OCI-LY3 (cell line): ENCODE measurements at regions not wholly inside any gene's neighbourhood (a gene's known extent, or its start where the extent isn't known, plus 50 kb on each side); places are given as distances from the start of the nearest gene placed in this dataset.

Experiments used
- H2AFZ ChIP-seq: fragments of 200-600, 300-600 bp; shearing (Covaris generic); 2 replicates; pipeline ENCODE4 v1.6.0; 2014; ENCODE audit warnings: antibody characterized with exemption, low read depth, low read length
- H3K27ac ChIP-seq: fragments of 200-600, 300-600 bp; sonication (generic); 2 replicates; pipeline ENCODE4 v1.5.1; 2014; ENCODE audit warnings: mild to moderate bottlenecking, low read length, moderate library complexity, mixed read lengths
- H3K27me3 ChIP-seq: fragments of 200-600, 300-600 bp; sonication (generic); 2 replicates; pipeline ENCODE4 v1.6.1; 2014; ENCODE audit warnings: low read depth, low read length, mixed read lengths
- H3K36me3 ChIP-seq: fragments of 200-600, 300-600 bp; sonication (generic); replicated peaks from 2 replicates; pipeline ENCODE3; 2014; ENCODE audit warnings: low read depth, low read length, mixed read lengths
- H3K4me1 ChIP-seq: fragments of 300-600, 200-600 bp; sonication (generic); 2 replicates; pipeline ENCODE4 v1.6.1; 2014; ENCODE audit warnings: low read length, mixed read lengths
- H3K4me2 ChIP-seq: fragments of 200-600, 300-600 bp; sonication (generic); 2 replicates; pipeline ENCODE4 v1.6.1; 2014; ENCODE audit warnings: low read length, mixed read lengths
- H3K4me3 ChIP-seq: fragments of 300-600, 200-600 bp; sonication (generic); 2 replicates; pipeline ENCODE4 v1.5.1; 2014; ENCODE audit warnings: antibody characterized with exemption, mild to moderate bottlenecking, low read length, moderate library complexity
- H3K79me2 ChIP-seq: fragments of 300-600, 200-600 bp; shearing (Covaris generic); 2 replicates; pipeline ENCODE4 v1.6.1; 2014; ENCODE audit warnings: mild to moderate bottlenecking, low read length, mixed read lengths
- H3K9ac ChIP-seq: fragments of 300-600, 200-600 bp; shearing (Covaris generic); 2 replicates; pipeline ENCODE4 v1.6.0; 2014; ENCODE audit warnings: mild to moderate bottlenecking, low read length, moderate library complexity
- H3K9me3 ChIP-seq: fragments of 200-600, 300-600 bp; shearing (Covaris generic); 2 replicates; pipeline ENCODE4 v1.6.1; 2014; ENCODE audit warnings: low read length, mixed read lengths; ENCODE audit not compliant: insufficient read depth
- H4K20me1 ChIP-seq: fragments of 200-600, 300-600 bp; sonication (generic); 2 replicates; pipeline ENCODE4 v1.6.1; 2016; ENCODE audit warnings: low read length, mixed read lengths; ENCODE audit not compliant: insufficient read depth
- CTCF ChIP-seq: fragments of 200-600, 300-600 bp; sonication (generic); IDR thresholded peaks from 2 replicates; pipeline ENCODE4 v1.5.1; 2014; ENCODE audit warnings: antibody characterized with exemption, low read length, low read depth
- EZH2phosphoT487 ChIP-seq: fragments of 200-600 bp; shearing (Covaris generic); IDR thresholded peaks from 2 replicates; pipeline ENCODE4 v1.6.1; 2018; ENCODE audit warnings: antibody characterized with exemption, mixed run types, low read depth

- Histone ChIP-seq H3K36me3 (no peaks in the 10 kb centered on the region), H4K20me1 (no peaks in the 10 kb centered on the region)
- no peak for TF ChIP-seq EZH2phosphoT487
- no peak for TF ChIP-seq CTCF
Measured at GRCh38 chr1:18549906-18550305, 69.2 kb downstream of the KLHDC7A start.

DNA sequence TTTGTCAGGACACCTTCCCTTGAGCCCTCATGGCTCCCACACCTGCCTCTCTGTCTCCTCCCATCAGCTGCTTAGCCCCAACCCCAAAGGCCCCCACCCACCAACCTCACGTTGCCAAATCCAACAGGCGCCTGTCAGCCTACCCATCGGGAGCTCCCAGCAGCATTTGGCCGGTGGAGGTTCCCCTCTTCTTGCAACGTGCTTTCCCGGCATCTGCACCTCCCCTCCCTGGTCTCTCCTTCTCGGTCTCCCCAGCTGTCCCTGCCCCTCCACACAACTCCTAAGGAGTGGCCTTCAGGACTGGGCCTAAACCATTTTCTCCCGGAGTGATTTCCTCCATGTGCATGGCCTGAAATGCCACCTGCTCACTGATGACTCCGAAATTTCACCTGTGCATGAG lies 71.9 kb downstream of the KLHDC7A start:
- TF ChIP-seq CTCF (no peak), EZH2phosphoT487 (no peak)
- Histone ChIP-seq H2AFZ (no peak overlapping the region), H4K20me1 (no peaks in the 10 kb centered on the region), H3K9me3 (no peaks in the 10 kb centered on the region), H3K27me3 (no peaks in the 10 kb centered on the region; the same call in 1 of the 2 replicates), H3K4me3 (no peak overlapping the region), H3K36me3 (no peaks in the 10 kb centered on the region), H3K79me2 (no peaks in the 10 kb centered on the region), H3K27ac (no peak overlapping the region), H3K9ac (no peak overlapping the region), H3K4me1 (no peaks in the 10 kb centered on the region), H3K4me2 (no peak overlapping the region)

More at GRCh38 chr1:18549906-18550305, 69.2 kb downstream of the KLHDC7A start:
- no peak overlapping the region for H3K4me3 ChIP-seq
- H3K4me2 ChIP-seq = no peak overlapping the region
- no peak overlapping the region for H3K27ac ChIP-seq
- no peak overlapping the region for H3K9ac ChIP-seq
- H3K9me3 ChIP-seq = no peaks in the 10 kb centered on the region
- H3K27me3 ChIP-seq = no peaks in the 10 kb centered on the region; the same call in 1 of the 2 replicates
- no peak overlapping the region for H2AFZ ChIP-seq
- no peaks in the 10 kb centered on the region for H3K79me2 ChIP-seq
- no peaks in the 10 kb centered on the region for H3K4me1 ChIP-seq

DNA sequence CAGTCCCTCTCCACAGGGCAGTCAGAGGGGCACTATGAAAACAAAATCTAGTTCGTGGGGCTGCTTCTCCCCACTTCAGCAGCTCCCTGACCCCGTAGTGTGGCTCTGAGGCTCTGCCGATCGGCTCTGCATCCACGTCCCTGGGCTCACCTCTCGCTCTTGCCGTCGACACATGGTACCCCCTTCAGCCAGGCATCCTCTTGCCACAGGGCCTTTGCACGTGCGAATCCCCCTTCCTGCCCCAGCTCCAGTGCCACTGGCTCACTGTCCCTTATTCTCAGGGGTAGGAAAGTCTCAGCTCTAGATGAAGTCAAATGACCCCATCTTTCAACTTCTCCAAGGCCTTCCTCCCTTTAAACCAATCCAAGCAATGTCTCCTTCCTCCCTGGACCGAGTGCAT lies 72.7 kb downstream of the KLHDC7A start:
- Histone ChIP-seq H3K79me2 (no peaks in the 10 kb centered on the region), H3K27ac (no peak overlapping the region), H3K27me3 (no peaks in the 10 kb centered on the region; the same call in 1 of the 2 replicates), H3K4me3 (no peak overlapping the region), H4K20me1 (no peaks in the 10 kb centered on the region), H3K9me3 (no peaks in the 10 kb centered on the region), H2AFZ (no peak overlapping the region), H3K4me2 (no peak overlapping the region), H3K36me3 (no peaks in the 10 kb centered on the region), H3K4me1 (no peaks in the 10 kb centered on the region), H3K9ac (no peak overlapping the region)
- TF ChIP-seq CTCF (no peak), EZH2phosphoT487 (no peak)

DNA sequence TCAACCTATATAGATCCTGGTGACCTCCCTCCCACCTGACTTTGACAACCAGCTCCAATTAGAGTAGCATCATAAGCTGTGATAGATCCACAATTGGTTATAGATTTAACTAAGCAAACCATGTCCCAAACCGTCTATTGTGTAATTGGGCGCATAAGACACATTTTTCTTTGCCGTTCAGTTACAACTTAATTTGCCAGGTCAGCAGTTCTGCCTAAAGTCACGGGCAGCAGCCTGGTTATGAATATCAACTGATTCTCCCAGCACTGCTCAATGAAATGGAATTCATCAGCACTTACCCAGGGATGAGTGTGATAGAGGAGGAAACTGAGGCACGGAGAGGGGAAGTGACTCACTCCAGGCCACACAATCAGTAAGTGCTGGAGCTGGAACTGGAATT lies 73.4 kb downstream of the KLHDC7A start:
- no peak overlapping the region for H2AFZ ChIP-seq
- H3K4me2 ChIP-seq = no peak overlapping the region
- no peaks in the 10 kb centered on the region for H3K79me2 ChIP-seq
- no peak overlapping the region for H3K27ac ChIP-seq
- H3K4me1 ChIP-seq = no peaks in the 10 kb centered on the region
- no peaks in the 10 kb centered on the region for H4K20me1 ChIP-seq
- H3K36me3 ChIP-seq = no peaks in the 10 kb centered on the region
- no peak overlapping the region for H3K4me3 ChIP-seq
- TF ChIP-seq EZH2phosphoT487 (no peak), CTCF (no peak)
- H3K27me3 ChIP-seq = no peaks in the 10 kb centered on the region; the same call in 1 of the 2 replicates
- no peak overlapping the region for H3K9ac ChIP-seq
- no peaks in the 10 kb centered on the region for H3K9me3 ChIP-seq
